Fibroblast of lung (primary cell): ENCODE measurements at regions not wholly inside any gene's neighbourhood (a gene's known extent, or its start where the extent isn't known, plus 50 kb on each side); places are given as distances from the start of the nearest gene placed in this dataset.

Source experiments
- CTCF ChIP-seq, 2 donors: IDR thresholded peaks in 1 of 2; conservative IDR thresholded peaks in 1 of 2; 1 replicate in 1 of 2; 2 replicates in 1 of 2; pipeline ENCODE4 v1.5.1; 2011 to 2012; ENCODE audit warnings: low read length in 2 of 2, control low read depth in 1 of 2, inconsistent platforms in 1 of 2, low read depth in 1 of 2, mild to moderate bottlenecking in 1 of 2
- EZH2 ChIP-seq: IDR thresholded peaks from 2 replicates; pipeline ENCODE4 v1.5.1; 2012; ENCODE audit warnings: low read length, control low read depth, mild to moderate bottlenecking; ENCODE audit errors: missing control alignments

- TF ChIP-seq CTCF (conservative IDR thresholded peaks at IDR 0.05 in 1 of 2, IDR thresholded peaks at IDR 0.05 in 1 of 2; ENCODE audit: low read depth in 1 of 2, low read length in 2 of 2) (no peak), EZH2 (no peak)
These were observed 149.9 kb upstream of the GALNT15 start for GRCh38 chr3:16024548-16024947.
